HG03095 (cell line): ENCODE measurements at regions not wholly inside any gene's neighbourhood (a gene's known extent, or its start where the extent isn't known, plus 50 kb on each side); places are given as distances from the start of the nearest gene placed in this dataset.
"Not testable (repeated sequence)": the region's sequence is repeated elsewhere in the genome, so short reads cannot be mapped to it uniquely, and the experiment has no call there.

Source experiments
- ATAC-seq: cut with Tn5 transposase; IDR thresholded peaks from one replicate; pipeline ENCODE4 v1.9.1; 2021; ENCODE audit warnings: moderate library complexity; ENCODE audit not compliant: unreplicated experiment

- no peak for ATAC-seq
Observed at GRCh38 chr13:59425211-59425741, 738.5 kb downstream of the DIAPH3 start.

GRCh38 chr13:59435024-59435423 is 728.7 kb downstream of the DIAPH3 start:
- ATAC-seq = no peak

GRCh38 chr13:59437544-59438301 is 726.0 kb downstream of the DIAPH3 start:
- no peak for ATAC-seq

GRCh38 chr13:59439776-59440428 is 723.8 kb downstream of the DIAPH3 start:
- ATAC-seq = no peak

GRCh38 chr13:59441068-59441467 is 722.7 kb downstream of the DIAPH3 start:
- not testable (repeated sequence) for ATAC-seq

- no peak for ATAC-seq
Observed at GRCh38 chr13:59441596-59442280, 722.0 kb downstream of the DIAPH3 start.

- no peak for ATAC-seq
Observed at GRCh38 chr13:59442461-59442860, 721.3 kb downstream of the DIAPH3 start.

- ATAC-seq = no peak
Observed at GRCh38 chr13:59442944-59443486, 720.7 kb downstream of the DIAPH3 start.

GRCh38 chr13:59444210-59444857 is 719.4 kb downstream of the DIAPH3 start:
- ATAC-seq = no peak

GRCh38 chr13:59445812-59446211 is 717.9 kb downstream of the DIAPH3 start:
- ATAC-seq = no peak

GRCh38 chr13:59446391-59446790 is 717.3 kb downstream of the DIAPH3 start:
- ATAC-seq = no peak

GRCh38 chr13:59447031-59447430 is 716.7 kb downstream of the DIAPH3 start:
- ATAC-seq = no peak

- no peak for ATAC-seq
Observed at GRCh38 chr13:59447846-59448620, 715.7 kb downstream of the DIAPH3 start.

- no peak for ATAC-seq
Observed at GRCh38 chr13:59449750-59450149, 714.0 kb downstream of the DIAPH3 start.

GRCh38 chr13:59450229-59450628 is 713.5 kb downstream of the DIAPH3 start:
- ATAC-seq = no peak

- no peak for ATAC-seq
Observed at GRCh38 chr13:59451236-59451635, 712.5 kb downstream of the DIAPH3 start.

- ATAC-seq = no peak
Observed at GRCh38 chr13:59452189-59452890, 711.4 kb downstream of the DIAPH3 start.

- ATAC-seq = no peak
Observed at GRCh38 chr13:59458908-59459579, 704.7 kb downstream of the DIAPH3 start.

- ATAC-seq = no peak
Observed at GRCh38 chr13:59459972-59460371, 703.8 kb downstream of the DIAPH3 start.
